Kidney (tissue), 13 donors: ENCODE measurements at regions not wholly inside any gene's neighbourhood (a gene's known extent, or its start where the extent isn't known, plus 50 kb on each side); places are given as distances from the start of the nearest gene placed in this dataset.

Experiments
- DNase-seq, 5 donors: peaks; one replicate each; pipeline ENCODE4 v3.0.0-alpha.2; 2013 to 2020
- FAIRE-seq: peaks from 2 replicates; lab custom pipeline; 2012; peaks lifted over from hg19 to GRCh38; lab: Jason Lieb, UNC
- H3K27ac ChIP-seq, 2 donors: one replicate each; pipeline ENCODE4 v1.7.0; 2013; ENCODE audit warnings: low read depth in 2 of 2, low read length in 2 of 2, inconsistent platforms in 1 of 2
- H3K27me3 ChIP-seq: one replicate; pipeline ENCODE4 v1.7.1; 2013; ENCODE audit warnings: low read length, inconsistent platforms; ENCODE audit not compliant: control insufficient read depth, insufficient read depth
- H3K36me3 ChIP-seq, 3 donors: one replicate each; pipeline versions ENCODE4 v1.7.0 to v1.7.1; 2013; ENCODE audit warnings: low read length in 3 of 3, control low read depth in 1 of 3, inconsistent platforms in 1 of 3; ENCODE audit not compliant: insufficient read depth in 3 of 3, control insufficient read depth in 2 of 3
- H3K4me1 ChIP-seq, 3 donors: one replicate each; pipeline versions ENCODE4 v1.7.0 to v1.7.1; 2013; ENCODE audit warnings: low read length in 3 of 3, inconsistent platforms in 1 of 3, low read depth in 1 of 3; ENCODE audit not compliant: control insufficient read depth in 2 of 3, insufficient read depth in 2 of 3
- H3K4me3 ChIP-seq, 3 donors: one replicate each; pipeline versions ENCODE4 v1.7.0 to v1.8.1; 2013; ENCODE audit warnings: low read length in 3 of 3, control low read depth in 1 of 3, inconsistent platforms in 1 of 3
- H3K9ac ChIP-seq, 3 donors: one replicate each; pipeline versions ENCODE4 v1.7.0 to v1.7.1; 2013; ENCODE audit warnings: low read length in 3 of 3, control low read depth in 1 of 3, inconsistent platforms in 1 of 3
- H3K9me3 ChIP-seq, 3 donors: one replicate each; pipeline versions ENCODE4 v1.7.0 to v1.7.1; 2013; ENCODE audit warnings: low read length in 3 of 3, control low read depth in 1 of 3, inconsistent platforms in 1 of 3; ENCODE audit not compliant: control insufficient read depth in 2 of 3, insufficient read depth in 1 of 3
- CTCF ChIP-seq: IDR thresholded peaks from 3 replicates; pipeline ENCODE4 v1.5.1; 2012; ENCODE audit warnings: mild to moderate bottlenecking, moderate library complexity, borderline replicate concordance; ENCODE audit not compliant: insufficient read depth; ENCODE audit errors: extremely low read depth
- intact Hi-C: fragments of 100-400 bp; cut with DNase I; formaldehyde crosslinking; loops from one replicate; pipeline ENCODE4 v1.11.1; 2022
- donor health status: control.
- donor health status: control.
- donor health status: control.
- donor health status: control.
- donor health status: control.
- donor health status: DM: yes; HTN: yes; CAD: no.
- donor health status: Normal renal cell carcinoma (clear cell type).

- TF ChIP-seq CTCF: no peak
- FAIRE-seq (no peak), DNase-seq (no peak)
- Histone ChIP-seq H3K9ac (no peak overlapping the region), H3K27me3 (no peaks in the 10 kb centered on the region), H3K27ac (no peak overlapping the region), H3K4me1 (peaks cover 0 to 2% (median 0%) of the 10 kb centered on the region in 3 donors), H3K36me3 (no peaks in the 10 kb centered on the region), H3K4me3 (no peak overlapping the region), H3K9me3 (peaks cover 0 to 2% (median 0%) of the 10 kb centered on the region in 3 donors)
- intact Hi-C loops: no loop called here
Measured at GRCh38 chr1:115423776-115424175, 85.7 kb upstream of the NGF start.

- H3K9me3 ChIP-seq: peaks cover 0 to 2% (median 0%) of the 10 kb centered on the region in 3 donors
- no peaks in the 10 kb centered on the region for H3K27me3 ChIP-seq
- intact Hi-C loops: no loop called here
- TF ChIP-seq CTCF: no peak
- no peak overlapping the region for H3K9ac ChIP-seq
- DNase-seq: no peak
- H3K4me3 ChIP-seq: no peak overlapping the region
- no peaks in the 10 kb centered on the region for H3K36me3 ChIP-seq
- H3K27ac ChIP-seq: no peak overlapping the region
- FAIRE-seq: no peak
- H3K4me1 ChIP-seq: no peaks in the 10 kb centered on the region
Measured at GRCh38 chr1:115419571-115419970, 81.5 kb upstream of the NGF start.

GRCh38 chr1:115413621-115414020 is 75.6 kb upstream of the NGF start:
- FAIRE-seq (no peak), DNase-seq (no peak)
- H3K4me1 ChIP-seq: no peaks in the 10 kb centered on the region
- H3K36me3 ChIP-seq: no peaks in the 10 kb centered on the region
- intact Hi-C loops: no loop called here
- H3K9ac ChIP-seq: no peak overlapping the region
- no peaks in the 10 kb centered on the region for H3K27me3 ChIP-seq
- no peaks in the 10 kb centered on the region for H3K9me3 ChIP-seq
- H3K4me3 ChIP-seq: no peak overlapping the region
- TF ChIP-seq CTCF: no peak
- H3K27ac ChIP-seq: no peak overlapping the region

- FAIRE-seq (no peak), DNase-seq (no peak)
- Histone ChIP-seq H3K4me3 (no peak overlapping the region), H3K27me3 (no peaks in the 10 kb centered on the region), H3K27ac (no peak overlapping the region), H3K9ac (no peak overlapping the region), H3K36me3 (no peaks in the 10 kb centered on the region), H3K4me1 (no peaks in the 10 kb centered on the region), H3K9me3 (no peaks in the 10 kb centered on the region)
- no peak for TF ChIP-seq CTCF
- intact Hi-C loops: no loop called here
Measured at GRCh38 chr1:115413208-115413607, 75.2 kb upstream of the NGF start.
